Peyer's patch (tissue), 4 donors: ENCODE measurements at regions not wholly inside any gene's neighbourhood (a gene's known extent, or its start where the extent isn't known, plus 50 kb on each side); places are given as distances from the start of the nearest gene placed in this dataset.

Experiments used
- CTCF ChIP-seq, 6 experiments: fragments of 450-650 bp in 4 of 6; fragments of 200-600 bp in 2 of 6; sonication (generic) in 1 of 6; IDR thresholded peaks; one replicate each; pipeline ENCODE4 v1.5.1; 2017 to 2019; ENCODE audit warnings: antibody characterized with exemption in 6 of 6, mild to moderate bottlenecking in 3 of 6, moderate library complexity in 1 of 6
- POLR2A ChIP-seq, 2 donors: fragments of 450-650 bp; IDR thresholded peaks; one replicate each; pipeline ENCODE4 v1.5.1; 2017; ENCODE audit warnings: antibody characterized with exemption in 2 of 2, mild to moderate bottlenecking in 2 of 2, moderate library complexity in 2 of 2

- no peak for TF ChIP-seq POLR2A (IDR thresholded peaks at IDR 0.05)
- TF ChIP-seq CTCF (IDR thresholded peaks at IDR 0.05), result no peak
Observed at GRCh38 chrX:106249706-106250379, 81.7 kb downstream of the PWWP3B start.
